DMS79 (cell line): ENCODE measurements at regions not wholly inside any gene's neighbourhood (a gene's known extent, or its start where the extent isn't known, plus 50 kb on each side); places are given as distances from the start of the nearest gene placed in this dataset.

ENCODE experiments used
- DNase-seq: peaks from one replicate; lab custom pipeline; 2025; lab: John Stamatoyannopoulos, UW

DNA sequence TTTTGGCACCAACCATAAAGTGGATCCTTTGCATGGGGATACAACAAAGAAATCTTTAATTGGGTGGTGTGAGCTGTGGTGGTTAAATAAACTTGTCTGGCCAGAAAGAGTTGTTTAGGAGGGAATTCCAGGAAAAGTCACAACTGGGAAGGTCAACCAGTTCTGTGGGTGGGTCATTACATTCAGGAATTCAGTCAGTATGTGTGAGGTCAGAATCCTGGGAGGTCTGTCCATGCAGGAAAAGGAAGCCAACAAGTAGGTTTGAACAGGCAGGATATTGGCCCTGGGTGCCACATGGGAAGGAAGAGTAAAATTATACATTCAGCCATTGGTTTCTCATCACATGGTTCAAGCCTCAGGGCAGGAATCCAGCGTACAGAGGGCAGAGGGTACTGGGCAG lies 162.3 kb upstream of the ADAMTS5 start:
- DNase-seq, result no peak

- no peak for DNase-seq
Measured at GRCh38 chr21:27126140-27126539, 159.3 kb upstream of the ADAMTS5 start.

DNA sequence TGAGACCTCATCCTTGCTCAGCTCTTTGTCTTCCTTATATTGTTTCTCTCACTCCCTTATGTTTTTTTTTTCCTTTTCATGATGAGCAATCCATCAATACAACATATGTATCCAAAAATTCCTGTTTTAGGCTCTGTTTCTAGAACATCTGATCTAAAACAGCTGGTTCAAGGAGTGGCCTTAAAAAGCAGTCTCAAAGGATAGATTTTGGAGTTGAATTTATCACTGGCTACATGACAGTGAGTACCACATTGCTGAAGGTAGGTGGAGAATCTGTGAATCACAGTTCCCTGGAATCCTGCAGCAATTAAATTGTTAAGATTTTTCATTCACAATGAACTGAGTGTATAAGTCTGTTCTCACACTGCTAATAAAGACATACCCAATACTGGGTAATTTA lies 155.8 kb upstream of the ADAMTS5 start:
- DNase-seq, result no peak

DNA sequence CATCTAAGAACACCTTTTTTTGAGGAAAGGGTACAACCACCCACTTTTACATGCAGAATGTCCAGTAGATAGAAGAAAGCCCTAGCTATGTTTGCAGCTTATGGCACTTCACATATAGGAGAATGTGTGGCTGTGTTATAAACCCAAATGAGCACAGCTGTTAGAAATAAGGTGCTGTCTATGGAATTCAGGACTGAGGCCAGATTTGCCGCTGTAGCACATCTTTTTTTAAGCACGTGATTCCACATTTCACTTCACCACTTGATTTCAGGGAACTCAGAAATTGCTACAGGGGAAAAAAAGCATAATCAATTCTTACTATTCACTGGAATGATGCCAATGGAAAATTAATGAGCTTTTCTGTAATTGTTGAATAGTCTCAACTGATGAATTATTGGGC lies 147.2 kb upstream of the ADAMTS5 start:
- DNase-seq, result no peak

DNA sequence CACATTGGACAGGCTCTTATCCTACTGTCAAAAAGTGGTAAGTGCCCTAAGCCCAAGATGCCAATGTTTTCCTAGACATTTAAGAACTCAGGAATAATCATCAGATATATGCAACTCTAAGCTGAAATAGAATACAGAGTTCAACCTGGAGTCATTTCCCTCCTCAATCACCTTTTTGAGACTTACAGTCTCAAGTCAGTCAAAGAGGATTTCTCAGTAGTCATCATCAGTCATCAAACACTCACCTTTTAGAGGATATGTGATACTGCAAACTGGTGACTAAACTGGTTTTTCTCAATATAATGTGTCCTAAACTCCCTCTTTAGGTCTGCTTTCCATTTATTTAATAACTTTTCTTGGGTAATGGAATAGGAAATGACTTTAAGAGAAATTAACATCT lies 145.3 kb upstream of the ADAMTS5 start:
- no peak for DNase-seq

DNA sequence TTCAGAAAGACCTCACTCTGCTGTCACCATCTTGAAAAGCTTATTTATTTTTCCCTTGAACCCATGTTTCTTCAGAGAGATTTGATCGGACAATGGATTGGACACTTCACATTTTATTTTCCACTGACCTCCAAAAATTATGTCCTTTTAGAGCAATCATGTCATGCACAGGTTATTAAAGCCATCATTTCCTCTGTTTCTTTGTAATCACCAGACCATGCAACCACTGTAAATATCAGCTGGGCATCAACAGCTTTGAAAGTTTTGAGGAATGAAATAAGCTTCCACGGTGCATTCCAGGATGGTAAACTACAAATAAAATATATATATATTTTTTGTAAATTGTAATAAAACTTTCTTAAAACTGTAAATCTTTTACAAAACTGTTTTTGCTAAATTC lies 144.1 kb upstream of the ADAMTS5 start:
- no peak for DNase-seq

DNA sequence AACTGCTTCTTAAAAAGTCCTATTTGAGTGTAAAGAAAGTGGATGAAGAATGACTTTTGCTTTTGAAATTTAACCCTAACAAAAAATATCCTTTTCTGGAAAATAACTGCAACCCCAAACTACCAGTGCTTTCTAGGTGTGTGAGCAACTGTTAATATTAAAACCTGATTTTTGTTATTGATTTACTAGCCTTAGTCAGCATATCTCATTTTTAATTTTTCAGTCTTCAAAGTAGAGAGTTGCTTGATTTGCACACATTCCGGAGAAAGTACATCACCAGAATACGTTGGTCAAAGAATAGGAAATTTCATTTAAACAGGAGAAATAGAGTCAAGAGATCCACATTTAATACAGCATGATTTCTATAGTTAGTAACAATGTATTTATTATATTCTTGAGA lies 141.8 kb upstream of the ADAMTS5 start:
- DNase-seq, result no peak

DNA sequence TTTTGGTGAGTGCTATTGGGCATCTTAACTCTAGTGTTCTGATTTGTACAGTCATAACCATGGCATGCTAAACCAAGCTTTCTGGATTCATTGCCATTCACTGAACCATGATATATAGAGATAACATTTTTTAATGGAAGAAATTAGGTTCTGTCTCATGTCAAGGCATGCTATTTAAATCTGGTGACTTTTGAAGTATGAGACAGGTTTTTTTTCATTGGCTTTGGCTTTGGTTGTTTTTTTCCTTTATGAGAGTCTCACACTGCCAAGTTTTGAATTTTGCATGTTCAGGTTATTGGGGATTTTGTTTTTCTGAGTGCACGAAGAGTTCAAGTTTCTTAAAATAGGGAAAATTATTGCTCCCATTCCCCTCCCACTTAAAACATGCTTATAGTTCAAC lies 141.3 kb upstream of the ADAMTS5 start:
- no peak for DNase-seq

- DNase-seq, result no peak
Measured at GRCh38 chr21:27104846-27105431, 138.1 kb upstream of the ADAMTS5 start.

- DNase-seq, result no peak
Measured at GRCh38 chr21:27103768-27104167, 136.9 kb upstream of the ADAMTS5 start.

GRCh38 chr21:27101523-27101922 lies 134.6 kb upstream of the ADAMTS5 start:
- no peak for DNase-seq

DNA sequence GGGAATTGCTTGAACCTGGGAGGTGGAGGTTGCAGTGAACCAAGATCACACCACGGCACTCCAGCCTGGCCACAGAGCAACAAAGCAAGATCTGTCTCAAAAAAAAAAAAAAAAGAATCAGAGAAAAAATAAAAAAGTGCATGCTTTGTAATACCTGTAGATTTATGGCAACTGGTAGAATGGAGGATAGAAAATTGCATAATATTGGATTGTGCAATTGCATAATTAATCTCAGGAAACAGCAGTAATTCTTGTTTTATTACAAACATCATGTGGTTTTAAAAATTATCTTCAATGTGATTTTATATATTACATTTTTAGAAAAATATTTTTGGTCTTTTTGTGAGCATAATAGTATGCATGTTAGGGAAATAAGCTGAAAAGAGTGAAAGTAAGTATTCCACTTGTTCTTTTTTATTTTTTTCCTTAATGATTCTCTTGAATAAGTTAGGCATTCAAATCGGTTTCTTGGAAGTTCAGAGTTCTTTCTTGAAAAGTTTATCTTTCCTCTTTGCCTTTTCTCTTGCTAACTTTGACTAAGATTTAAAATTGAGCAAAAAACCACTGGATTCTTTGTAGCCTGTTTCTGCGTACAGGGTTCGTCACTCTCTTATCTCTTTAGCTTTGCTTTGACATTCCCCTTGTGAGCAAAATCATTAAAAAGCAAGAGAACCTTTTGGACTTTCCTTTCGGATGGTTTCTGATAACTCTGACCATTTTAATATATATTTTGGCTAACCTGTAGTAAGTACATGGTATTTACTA lies 127.5 kb upstream of the ADAMTS5 start:
- DNase-seq, result no peak

- DNase-seq, result no peak
Measured at GRCh38 chr21:27086630-27087029, 119.7 kb upstream of the ADAMTS5 start.

DNA sequence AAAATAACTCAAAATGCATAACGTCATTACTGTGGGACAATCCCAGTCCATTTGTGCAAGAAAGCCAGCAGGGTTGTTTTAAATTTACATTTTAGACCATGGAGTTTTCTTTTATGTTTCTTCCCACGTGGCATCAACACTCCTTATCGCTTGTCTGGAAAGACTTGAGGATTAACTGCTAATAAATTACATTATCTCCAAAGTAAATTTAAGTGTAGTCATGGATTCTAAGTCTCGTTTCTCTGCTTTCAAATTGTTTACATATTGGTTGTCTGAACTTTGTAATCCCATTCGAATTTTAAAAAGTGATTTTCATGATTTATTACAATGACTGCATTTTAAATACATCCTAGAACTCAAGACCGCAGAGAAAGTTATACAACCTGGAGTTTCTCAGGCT lies 119.3 kb upstream of the ADAMTS5 start:
- DNase-seq, result no peak

DNA sequence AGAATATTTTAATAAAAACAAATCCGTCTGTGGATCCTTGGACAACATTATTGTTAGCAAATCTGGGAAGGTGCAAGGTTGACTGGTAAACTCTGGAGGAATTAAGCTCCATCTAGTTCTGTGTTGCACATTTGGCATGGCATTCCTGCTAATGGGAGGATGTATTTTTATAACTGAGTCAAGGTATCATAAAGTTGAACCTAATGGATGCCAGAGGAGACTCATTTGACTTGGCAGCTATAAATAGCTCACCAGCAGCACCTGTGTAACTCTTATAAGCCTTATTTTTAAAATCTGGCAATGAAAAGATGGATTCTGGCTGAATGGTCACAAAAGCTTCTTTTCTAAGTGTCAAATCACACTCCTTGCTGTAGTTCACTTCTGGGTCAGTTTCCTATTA lies 118.5 kb upstream of the ADAMTS5 start:
- no peak for DNase-seq

DNA sequence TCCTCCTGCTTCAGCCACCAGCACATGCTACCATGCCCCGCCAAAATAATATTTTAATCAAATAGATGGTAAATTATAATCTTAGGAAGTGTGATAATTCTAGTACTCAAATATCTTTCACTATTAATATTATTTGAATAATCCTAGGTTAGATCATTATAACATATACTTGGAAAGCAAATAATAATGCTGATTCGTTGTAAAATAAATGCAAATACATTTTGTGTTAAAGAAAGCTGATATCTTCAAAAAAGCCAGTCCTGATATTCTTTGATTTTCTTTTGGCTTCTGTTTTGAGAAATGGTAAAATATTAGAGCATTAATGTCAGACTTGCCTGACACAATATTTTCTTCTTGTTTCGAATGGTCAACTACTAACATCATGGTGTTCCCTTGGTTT lies 116.3 kb upstream of the ADAMTS5 start:
- DNase-seq, result no peak

- no peak for DNase-seq
Measured at GRCh38 chr21:27082431-27083010, 115.6 kb upstream of the ADAMTS5 start.

- DNase-seq, result no peak
Measured at GRCh38 chr21:27079636-27080240, 112.8 kb upstream of the ADAMTS5 start.

- DNase-seq, result no peak
Measured at GRCh38 chr21:27078915-27079314, 112.0 kb upstream of the ADAMTS5 start.

GRCh38 chr21:27077501-27077900 lies 110.6 kb upstream of the ADAMTS5 start:
- no peak for DNase-seq

GRCh38 chr21:27076025-27076424 lies 109.1 kb upstream of the ADAMTS5 start:
- no peak for DNase-seq

GRCh38 chr21:27070861-27071670 lies 104.2 kb upstream of the ADAMTS5 start:
- no peak for DNase-seq
